GM23338 (cell line): ENCODE measurements at regions not wholly inside any gene's neighbourhood (a gene's known extent, or its start where the extent isn't known, plus 50 kb on each side); places are given as distances from the start of the nearest gene placed in this dataset.

Experiments used
- ATAC-seq: fragments of 200-7000 bp; cut with Tn5 transposase; 3 replicates; pipeline ENCODE4 v1.9.1; 2020
- DNase-seq: peaks from one replicate; pipeline ENCODE4 v3.0.0-alpha.2; 2015; ENCODE audit warnings: low spot score
- H2AFZ ChIP-seq: fragments of 200-600 bp; sonication (generic); 2 replicates; pipeline ENCODE4 v1.8.0; 2016; ENCODE audit warnings: antibody characterized with exemption, mild to moderate bottlenecking, moderate library complexity
- H3F3A ChIP-seq: fragments of 200-600 bp; sonication (generic); replicated peaks from 2 replicates; pipeline ENCODE4 v1.8.0; 2017; ENCODE audit warnings: antibody characterized with exemption, mixed run types, low read depth
- H3K27ac ChIP-seq: fragments of 200-600 bp; sonication (generic); 2 replicates; pipeline ENCODE4 v1.6.1; 2016; ENCODE audit warnings: low read depth
- H3K27me3 ChIP-seq: fragments of 200-600 bp; sonication (generic); 2 replicates; pipeline ENCODE4 v1.8.0; 2016; ENCODE audit warnings: mild to moderate bottlenecking, mixed run types, moderate library complexity; ENCODE audit not compliant: insufficient read depth
- H3K36me3 ChIP-seq: fragments of 200-600 bp; sonication (generic); 2 replicates; pipeline ENCODE4 v1.8.0; 2016; ENCODE audit warnings: mild to moderate bottlenecking; ENCODE audit not compliant: insufficient read depth
- H3K4me1 ChIP-seq: fragments of 200-600 bp; sonication (generic); 2 replicates; pipeline ENCODE4 v1.8.0; 2016; ENCODE audit warnings: mild to moderate bottlenecking, moderate library complexity; ENCODE audit not compliant: insufficient read depth
- H3K4me2 ChIP-seq: fragments of 200-600 bp; sonication (generic); 2 replicates; pipeline ENCODE4 v1.7.1; 2017; ENCODE audit warnings: mixed run types
- H3K4me3 ChIP-seq: fragments of 200-600 bp; sonication (generic); 2 replicates; pipeline ENCODE4 v1.6.1; 2016; ENCODE audit warnings: mixed run types
- H3K79me2 ChIP-seq: fragments of 200-600 bp; sonication (generic); replicated peaks from 2 replicates; pipeline ENCODE4 v1.8.0; 2017; ENCODE audit warnings: mild to moderate bottlenecking; ENCODE audit not compliant: insufficient read depth
- H3K9me2 ChIP-seq: fragments of 200-600 bp; sonication (generic); 2 replicates; pipeline ENCODE4 v1.8.0; 2017; ENCODE audit not compliant: insufficient read depth
- H4K20me1 ChIP-seq: fragments of 200-600 bp; sonication (generic); replicated peaks from 2 replicates; pipeline ENCODE4 v1.8.0; 2017; ENCODE audit warnings: mild to moderate bottlenecking; ENCODE audit not compliant: insufficient read depth
- H3K27ac Mint-ChIP-seq: 2 replicates; pipeline ENCODE4 v1.8.0; 2020; ENCODE audit warnings: inconsistent platforms, mild to moderate bottlenecking, moderate library complexity, mixed read lengths
- H3K27me3 Mint-ChIP-seq: 3 replicates; pipeline ENCODE4 v1.8.0; 2022; ENCODE audit warnings: low read depth, mild to moderate bottlenecking, moderate library complexity, mixed read lengths, inconsistent platforms; ENCODE audit not compliant: insufficient read depth, poor library complexity
- H3K36me3 Mint-ChIP-seq: 3 replicates; pipeline ENCODE4 v1.8.0; 2021; ENCODE audit warnings: low read depth, mild to moderate bottlenecking, inconsistent platforms, moderate library complexity, mixed read lengths
- H3K4me1 Mint-ChIP-seq: 3 replicates; pipeline ENCODE4 v1.8.0; 2020; ENCODE audit warnings: mild to moderate bottlenecking, inconsistent platforms, mixed read lengths
- H3K4me3 Mint-ChIP-seq: 3 replicates; pipeline ENCODE4 v1.8.0; 2021; ENCODE audit warnings: moderate library complexity, mild to moderate bottlenecking, inconsistent platforms, mixed read lengths
- H3K9me3 Mint-ChIP-seq: 3 replicates; pipeline ENCODE4 v1.8.0; 2020; ENCODE audit warnings: moderate library complexity, mild to moderate bottlenecking, inconsistent platforms, mixed read lengths
- CREB1 ChIP-seq: fragments of 250-450 bp; sonication (Bioruptor Pico); IDR thresholded peaks from 2 replicates; pipeline ENCODE4 v1.5.0; 2020; ENCODE audit warnings: low read depth, mild to moderate bottlenecking, moderate library complexity
- EZH2 ChIP-seq: fragments of 200-600 bp; sonication (generic); IDR thresholded peaks from one replicate; pipeline ENCODE4 v1.8.0; 2017; ENCODE audit warnings: antibody characterized with exemption, mild to moderate bottlenecking, low read depth; ENCODE audit not compliant: unreplicated experiment
- EZH2phosphoT487 ChIP-seq: fragments of 200-600 bp; sonication (generic); IDR thresholded peaks from one replicate; pipeline ENCODE4 v1.8.1; 2018; ENCODE audit warnings: antibody characterized with exemption; ENCODE audit not compliant: unreplicated experiment
- NANOG ChIP-seq: IDR thresholded peaks from 2 replicates; pipeline ENCODE4 v1.6.1; 2016; ENCODE audit warnings: antibody characterized with exemption, borderline replicate concordance
- POLR2AphosphoS5 ChIP-seq: IDR thresholded peaks from 2 replicates; pipeline ENCODE4 v1.6.1; 2016; ENCODE audit warnings: antibody characterized with exemption, low read depth
- STAT1 ChIP-seq: IDR thresholded peaks from one replicate; pipeline ENCODE4 v1.6.1; 2016; ENCODE audit warnings: antibody characterized with exemption; ENCODE audit not compliant: unreplicated experiment
- ZNF114 ChIP-seq: fragments of 250-450 bp; sonication (Bioruptor Pico); IDR thresholded peaks from 2 replicates; pipeline ENCODE4 v1.5.0; 2020; ENCODE audit warnings: mild to moderate bottlenecking, moderate library complexity
- ZNF331 ChIP-seq: fragments of 250-450 bp; sonication (Bioruptor Pico); IDR thresholded peaks from 2 replicates; pipeline ENCODE4 v1.5.0; 2020; ENCODE audit warnings: low read depth, mild to moderate bottlenecking, moderate library complexity
- TF ChIP-seq, protein P1 (sequence below): IDR thresholded peaks from one replicate; pipeline ENCODE4 v1.6.1; 2018; ENCODE audit warnings: antibody characterized with exemption; ENCODE audit not compliant: unreplicated experiment
- TF ChIP-seq, protein P2 (sequence below): IDR thresholded peaks from 2 replicates; pipeline ENCODE4 v1.6.1; 2016; ENCODE audit warnings: antibody characterized with exemption
- TF ChIP-seq, protein P3 (sequence below), 2 experiments: fragments of 200-600 bp in 1 of 2; sonication (generic) in 1 of 2; conservative IDR thresholded peaks; 2 replicates each; pipeline versions ENCODE4 v1.5.1 to v1.6.1; 2016 to 2017; ENCODE audit warnings: antibody characterized with exemption in 2 of 2, low read depth in 2 of 2, mild to moderate bottlenecking in 2 of 2, moderate library complexity in 1 of 2
- TF ChIP-seq, protein P4 (sequence below): fragments of 250-450 bp; sonication (Bioruptor Pico); IDR thresholded peaks from 2 replicates; pipeline ENCODE4 v1.5.0; 2020; ENCODE audit warnings: mild to moderate bottlenecking, moderate library complexity

DNA sequence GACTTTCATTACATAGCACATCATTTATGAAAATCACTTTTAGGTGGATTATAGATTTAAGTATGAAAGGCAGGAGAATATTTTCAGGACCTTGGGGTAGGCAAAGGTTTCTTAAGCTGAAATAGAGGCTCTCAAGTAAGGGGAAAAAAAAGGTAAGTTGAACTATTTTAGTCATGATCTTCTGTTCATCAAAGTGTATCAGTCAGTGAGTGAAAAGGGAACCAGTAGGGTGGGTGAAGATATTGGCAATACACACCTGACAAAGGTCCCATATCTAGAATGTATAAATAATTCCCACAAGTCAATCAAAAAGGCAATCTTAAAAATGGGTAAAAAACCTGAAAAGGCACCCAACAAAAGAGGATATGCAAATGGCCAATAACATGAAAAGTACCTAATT is 218.6 kb downstream of the KLF13 start (continued):
- TF ChIP-seq, protein P1, sequence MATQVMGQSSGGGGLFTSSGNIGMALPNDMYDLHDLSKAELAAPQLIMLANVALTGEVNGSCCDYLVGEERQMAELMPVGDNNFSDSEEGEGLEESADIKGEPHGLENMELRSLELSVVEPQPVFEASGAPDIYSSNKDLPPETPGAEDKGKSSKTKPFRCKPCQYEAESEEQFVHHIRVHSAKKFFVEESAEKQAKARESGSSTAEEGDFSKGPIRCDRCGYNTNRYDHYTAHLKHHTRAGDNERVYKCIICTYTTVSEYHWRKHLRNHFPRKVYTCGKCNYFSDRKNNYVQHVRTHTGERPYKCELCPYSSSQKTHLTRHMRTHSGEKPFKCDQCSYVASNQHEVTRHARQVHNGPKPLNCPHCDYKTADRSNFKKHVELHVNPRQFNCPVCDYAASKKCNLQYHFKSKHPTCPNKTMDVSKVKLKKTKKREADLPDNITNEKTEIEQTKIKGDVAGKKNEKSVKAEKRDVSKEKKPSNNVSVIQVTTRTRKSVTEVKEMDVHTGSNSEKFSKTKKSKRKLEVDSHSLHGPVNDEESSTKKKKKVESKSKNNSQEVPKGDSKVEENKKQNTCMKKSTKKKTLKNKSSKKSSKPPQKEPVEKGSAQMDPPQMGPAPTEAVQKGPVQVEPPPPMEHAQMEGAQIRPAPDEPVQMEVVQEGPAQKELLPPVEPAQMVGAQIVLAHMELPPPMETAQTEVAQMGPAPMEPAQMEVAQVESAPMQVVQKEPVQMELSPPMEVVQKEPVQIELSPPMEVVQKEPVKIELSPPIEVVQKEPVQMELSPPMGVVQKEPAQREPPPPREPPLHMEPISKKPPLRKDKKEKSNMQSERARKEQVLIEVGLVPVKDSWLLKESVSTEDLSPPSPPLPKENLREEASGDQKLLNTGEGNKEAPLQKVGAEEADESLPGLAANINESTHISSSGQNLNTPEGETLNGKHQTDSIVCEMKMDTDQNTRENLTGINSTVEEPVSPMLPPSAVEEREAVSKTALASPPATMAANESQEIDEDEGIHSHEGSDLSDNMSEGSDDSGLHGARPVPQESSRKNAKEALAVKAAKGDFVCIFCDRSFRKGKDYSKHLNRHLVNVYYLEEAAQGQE = no peak
- TF ChIP-seq CREB1 (CRISPR knock-in tag) = no peak
- TF ChIP-seq, protein P2, sequence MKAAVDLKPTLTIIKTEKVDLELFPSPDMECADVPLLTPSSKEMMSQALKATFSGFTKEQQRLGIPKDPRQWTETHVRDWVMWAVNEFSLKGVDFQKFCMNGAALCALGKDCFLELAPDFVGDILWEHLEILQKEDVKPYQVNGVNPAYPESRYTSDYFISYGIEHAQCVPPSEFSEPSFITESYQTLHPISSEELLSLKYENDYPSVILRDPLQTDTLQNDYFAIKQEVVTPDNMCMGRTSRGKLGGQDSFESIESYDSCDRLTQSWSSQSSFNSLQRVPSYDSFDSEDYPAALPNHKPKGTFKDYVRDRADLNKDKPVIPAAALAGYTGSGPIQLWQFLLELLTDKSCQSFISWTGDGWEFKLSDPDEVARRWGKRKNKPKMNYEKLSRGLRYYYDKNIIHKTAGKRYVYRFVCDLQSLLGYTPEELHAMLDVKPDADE = no peak
- TF ChIP-seq, protein P3, sequence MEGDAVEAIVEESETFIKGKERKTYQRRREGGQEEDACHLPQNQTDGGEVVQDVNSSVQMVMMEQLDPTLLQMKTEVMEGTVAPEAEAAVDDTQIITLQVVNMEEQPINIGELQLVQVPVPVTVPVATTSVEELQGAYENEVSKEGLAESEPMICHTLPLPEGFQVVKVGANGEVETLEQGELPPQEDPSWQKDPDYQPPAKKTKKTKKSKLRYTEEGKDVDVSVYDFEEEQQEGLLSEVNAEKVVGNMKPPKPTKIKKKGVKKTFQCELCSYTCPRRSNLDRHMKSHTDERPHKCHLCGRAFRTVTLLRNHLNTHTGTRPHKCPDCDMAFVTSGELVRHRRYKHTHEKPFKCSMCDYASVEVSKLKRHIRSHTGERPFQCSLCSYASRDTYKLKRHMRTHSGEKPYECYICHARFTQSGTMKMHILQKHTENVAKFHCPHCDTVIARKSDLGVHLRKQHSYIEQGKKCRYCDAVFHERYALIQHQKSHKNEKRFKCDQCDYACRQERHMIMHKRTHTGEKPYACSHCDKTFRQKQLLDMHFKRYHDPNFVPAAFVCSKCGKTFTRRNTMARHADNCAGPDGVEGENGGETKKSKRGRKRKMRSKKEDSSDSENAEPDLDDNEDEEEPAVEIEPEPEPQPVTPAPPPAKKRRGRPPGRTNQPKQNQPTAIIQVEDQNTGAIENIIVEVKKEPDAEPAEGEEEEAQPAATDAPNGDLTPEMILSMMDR (conservative IDR thresholded peaks at IDR 0.05; ENCODE audit: low read depth in 2 of 2) = no peak
- no peak for TF ChIP-seq NANOG
- no peak for TF ChIP-seq EZH2phosphoT487
- TF ChIP-seq ZNF114 (CRISPR knock-in tag) = no peak
- no peak for TF ChIP-seq STAT1
- no peak for TF ChIP-seq EZH2

DNA sequence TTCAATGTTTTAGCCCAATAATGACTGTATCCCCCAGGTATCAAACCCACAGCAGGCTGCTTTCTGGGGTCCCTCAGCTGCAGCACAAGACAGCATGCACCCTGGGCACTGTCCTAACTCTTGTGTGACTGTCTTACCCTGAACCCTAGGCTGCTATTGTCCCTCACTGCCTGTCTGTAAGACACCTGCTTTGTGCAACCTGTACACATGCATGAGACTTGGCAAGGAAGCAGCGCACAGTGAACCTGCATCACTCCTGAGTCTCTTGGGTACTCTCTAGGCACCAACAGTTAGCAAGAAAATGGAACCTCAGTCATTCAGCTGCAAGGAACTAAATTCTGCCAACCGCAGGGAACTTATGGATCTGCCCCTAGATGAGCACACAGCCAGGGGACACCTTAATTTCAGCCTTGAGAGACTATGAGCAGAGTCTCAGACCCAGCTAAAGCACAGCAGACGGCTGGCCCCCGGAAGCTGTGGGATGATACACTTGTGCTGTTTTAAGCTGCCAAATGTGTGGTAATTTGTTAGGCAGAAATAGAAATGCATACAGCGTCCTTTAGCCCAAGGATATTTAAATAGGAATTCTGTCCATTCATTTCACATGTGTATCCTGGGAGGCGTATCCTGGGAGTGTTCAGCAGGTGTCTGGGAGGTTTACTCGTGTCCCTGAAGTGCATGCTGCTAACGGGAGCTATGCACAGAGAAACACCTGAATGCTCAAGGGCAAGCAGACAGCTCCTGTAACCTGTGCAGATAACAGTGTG is 223.8 kb downstream of the KLF13 start:
- Mint-ChIP-seq H3K9me3 (no peaks in the 10 kb centered on the region; the same call in 2 of the 3 replicates), H3K4me3 (no peak overlapping the region), H3K4me1 (peaks cover 5% of the 10 kb centered on the region; the same call in 1 of the 3 replicates), H3K36me3 (no peaks in the 10 kb centered on the region), H3K27me3 (peaks cover 4% of the 10 kb centered on the region), H3K27ac (no peak overlapping the region)
- Histone ChIP-seq H3K4me1 (no peaks in the 10 kb centered on the region), H3K36me3 (no peaks in the 10 kb centered on the region), H3K9me2 (no peaks in the 10 kb centered on the region), H4K20me1 (no peaks in the 10 kb centered on the region), H3F3A (no peaks in the 10 kb centered on the region), H3K4me3 (no peak overlapping the region), H3K27me3 (no peaks in the 10 kb centered on the region), H3K27ac (no peak overlapping the region), H3K79me2 (no peaks in the 10 kb centered on the region), H2AFZ (no peak overlapping the region), H3K4me2 (no peak overlapping the region)
- no peak for ATAC-seq
- no peak for DNase-seq
- TF ChIP-seq, protein P4, sequence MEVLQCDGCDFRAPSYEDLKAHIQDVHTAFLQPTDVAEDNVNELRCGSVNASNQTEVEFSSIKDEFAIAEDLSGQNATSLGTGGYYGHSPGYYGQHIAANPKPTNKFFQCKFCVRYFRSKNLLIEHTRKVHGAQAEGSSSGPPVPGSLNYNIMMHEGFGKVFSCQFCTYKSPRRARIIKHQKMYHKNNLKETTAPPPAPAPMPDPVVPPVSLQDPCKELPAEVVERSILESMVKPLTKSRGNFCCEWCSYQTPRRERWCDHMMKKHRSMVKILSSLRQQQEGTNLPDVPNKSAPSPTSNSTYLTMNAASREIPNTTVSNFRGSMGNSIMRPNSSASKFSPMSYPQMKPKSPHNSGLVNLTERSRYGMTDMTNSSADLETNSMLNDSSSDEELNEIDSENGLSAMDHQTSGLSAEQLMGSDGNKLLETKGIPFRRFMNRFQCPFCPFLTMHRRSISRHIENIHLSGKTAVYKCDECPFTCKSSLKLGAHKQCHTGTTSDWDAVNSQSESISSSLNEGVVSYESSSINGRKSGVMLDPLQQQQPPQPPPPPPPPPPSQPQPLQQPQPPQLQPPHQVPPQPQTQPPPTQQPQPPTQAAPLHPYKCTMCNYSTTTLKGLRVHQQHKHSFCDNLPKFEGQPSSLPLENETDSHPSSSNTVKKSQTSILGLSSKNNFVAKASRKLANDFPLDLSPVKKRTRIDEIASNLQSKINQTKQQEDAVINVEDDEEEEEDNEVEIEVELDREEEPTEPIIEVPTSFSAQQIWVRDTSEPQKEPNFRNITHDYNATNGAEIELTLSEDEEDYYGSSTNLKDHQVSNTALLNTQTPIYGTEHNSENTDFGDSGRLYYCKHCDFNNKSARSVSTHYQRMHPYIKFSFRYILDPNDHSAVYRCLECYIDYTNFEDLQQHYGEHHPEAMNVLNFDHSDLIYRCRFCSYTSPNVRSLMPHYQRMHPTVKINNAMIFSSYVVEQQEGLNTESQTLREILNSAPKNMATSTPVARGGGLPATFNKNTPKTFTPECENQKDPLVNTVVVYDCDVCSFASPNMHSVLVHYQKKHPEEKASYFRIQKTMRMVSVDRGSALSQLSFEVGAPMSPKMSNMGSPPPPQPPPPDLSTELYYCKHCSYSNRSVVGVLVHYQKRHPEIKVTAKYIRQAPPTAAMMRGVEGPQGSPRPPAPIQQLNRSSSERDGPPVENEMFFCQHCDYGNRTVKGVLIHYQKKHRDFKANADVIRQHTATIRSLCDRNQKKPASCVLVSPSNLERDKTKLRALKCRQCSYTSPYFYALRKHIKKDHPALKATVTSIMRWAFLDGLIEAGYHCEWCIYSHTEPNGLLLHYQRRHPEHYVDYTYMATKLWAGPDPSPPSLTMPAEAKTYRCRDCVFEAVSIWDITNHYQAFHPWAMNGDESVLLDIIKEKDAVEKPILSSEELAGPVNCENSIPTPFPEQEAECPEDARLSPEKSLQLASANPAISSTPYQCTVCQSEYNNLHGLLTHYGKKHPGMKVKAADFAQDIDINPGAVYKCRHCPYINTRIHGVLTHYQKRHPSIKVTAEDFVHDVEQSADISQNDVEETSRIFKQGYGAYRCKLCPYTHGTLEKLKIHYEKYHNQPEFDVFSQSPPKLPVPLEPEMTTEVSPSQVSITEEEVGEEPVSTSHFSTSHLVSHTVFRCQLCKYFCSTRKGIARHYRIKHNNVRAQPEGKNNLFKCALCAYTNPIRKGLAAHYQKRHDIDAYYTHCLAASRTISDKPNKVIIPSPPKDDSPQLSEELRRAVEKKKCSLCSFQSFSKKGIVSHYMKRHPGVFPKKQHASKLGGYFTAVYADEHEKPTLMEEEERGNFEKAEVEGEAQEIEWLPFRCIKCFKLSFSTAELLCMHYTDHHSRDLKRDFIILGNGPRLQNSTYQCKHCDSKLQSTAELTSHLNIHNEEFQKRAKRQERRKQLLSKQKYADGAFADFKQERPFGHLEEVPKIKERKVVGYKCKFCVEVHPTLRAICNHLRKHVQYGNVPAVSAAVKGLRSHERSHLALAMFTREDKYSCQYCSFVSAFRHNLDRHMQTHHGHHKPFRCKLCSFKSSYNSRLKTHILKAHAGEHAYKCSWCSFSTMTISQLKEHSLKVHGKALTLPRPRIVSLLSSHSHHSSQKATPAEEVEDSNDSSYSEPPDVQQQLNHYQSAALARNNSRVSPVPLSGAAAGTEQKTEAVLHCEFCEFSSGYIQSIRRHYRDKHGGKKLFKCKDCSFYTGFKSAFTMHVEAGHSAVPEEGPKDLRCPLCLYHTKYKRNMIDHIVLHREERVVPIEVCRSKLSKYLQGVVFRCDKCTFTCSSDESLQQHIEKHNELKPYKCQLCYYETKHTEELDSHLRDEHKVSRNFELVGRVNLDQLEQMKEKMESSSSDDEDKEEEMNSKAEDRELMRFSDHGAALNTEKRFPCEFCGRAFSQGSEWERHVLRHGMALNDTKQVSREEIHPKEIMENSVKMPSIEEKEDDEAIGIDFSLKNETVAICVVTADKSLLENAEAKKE (CRISPR knock-in tag) = no peak
- no peak for TF ChIP-seq ZNF114 (CRISPR knock-in tag)
- TF ChIP-seq POLR2AphosphoS5 = no peak
- TF ChIP-seq EZH2phosphoT487 = no peak
- no peak for TF ChIP-seq ZNF331 (CRISPR knock-in tag)
- TF ChIP-seq CREB1 (CRISPR knock-in tag) = no peak
- TF ChIP-seq NANOG = no peak
